Stomach (tissue), 4 donors: ENCODE measurements at regions not wholly inside any gene's neighbourhood (a gene's known extent, or its start where the extent isn't known, plus 50 kb on each side); places are given as distances from the start of the nearest gene placed in this dataset.

Experiments
- POLR2A ChIP-seq, 4 donors: fragments of 450-650 bp; IDR thresholded peaks; one replicate each; pipeline ENCODE4 v1.6.1; 2016; ENCODE audit warnings: antibody characterized with exemption in 4 of 4, control low read depth in 2 of 4, mild to moderate bottlenecking in 1 of 4, moderate library complexity in 1 of 4
- POLR2AphosphoS5 ChIP-seq, 3 donors: sonication (generic); formaldehyde crosslinking; IDR thresholded peaks; one replicate each; pipeline ENCODE4 v1.6.1; 2016; ENCODE audit warnings: antibody characterized with exemption in 3 of 3

DNA sequence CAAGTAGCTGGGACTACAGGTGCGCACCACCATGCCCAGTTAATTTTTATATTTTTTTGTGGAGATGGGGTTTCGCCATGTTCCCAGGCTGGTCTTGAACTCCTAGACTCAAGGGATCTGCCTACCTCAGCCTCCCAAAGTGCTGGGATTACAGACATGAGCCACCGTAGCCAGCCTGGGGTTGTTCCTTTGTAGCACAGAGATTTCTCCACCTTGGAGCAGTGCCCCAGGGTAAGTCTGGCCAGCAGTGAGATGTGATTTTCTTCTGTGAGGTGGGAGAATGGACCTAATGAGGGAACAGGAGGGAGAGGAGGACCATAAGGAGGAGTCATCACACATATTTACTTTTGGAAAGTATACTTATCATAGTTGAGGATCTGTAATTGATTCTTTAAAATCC, 61.1 kb upstream of the GADD45A start:
- TF ChIP-seq POLR2AphosphoS5 (IDR thresholded peaks at IDR 0.05) = no peak
- TF ChIP-seq POLR2A (IDR thresholded peaks at IDR 0.05) = no peak
